Ishikawa (cell line): ENCODE measurements at regions not wholly inside any gene's neighbourhood (a gene's known extent, or its start where the extent isn't known, plus 50 kb on each side); places are given as distances from the start of the nearest gene placed in this dataset.

ENCODE experiments used
- CEBPB ChIP-seq: IDR thresholded peaks from 2 replicates; pipeline ENCODE4 v1.6.1; 2012
- CREB1 ChIP-seq: IDR thresholded peaks from 2 replicates; pipeline ENCODE4 v1.6.1; 2012; ENCODE audit warnings: low read depth
- EGR1 ChIP-seq: IDR thresholded peaks from 2 replicates; pipeline ENCODE4 v1.6.1; 2012
- EP300 ChIP-seq: IDR thresholded peaks from 2 replicates; pipeline ENCODE4 v1.6.1; 2012; ENCODE audit warnings: borderline replicate concordance
- FOXM1 ChIP-seq: IDR thresholded peaks from 2 replicates; pipeline ENCODE4 v1.6.1; 2012; ENCODE audit warnings: low read depth, borderline replicate concordance
- NFIC ChIP-seq: IDR thresholded peaks from 2 replicates; pipeline ENCODE4 v1.6.1; 2012
- RAD21 ChIP-seq: IDR thresholded peaks from 2 replicates; pipeline ENCODE4 v1.6.1; 2012; ENCODE audit warnings: low read depth
- TAF1 ChIP-seq: IDR thresholded peaks from 2 replicates; pipeline ENCODE4 v1.6.1; 2012; ENCODE audit warnings: low read depth, mild to moderate bottlenecking
- TCF12 ChIP-seq: IDR thresholded peaks from 2 replicates; pipeline ENCODE4 v1.6.1; 2012; ENCODE audit warnings: low read depth
- TEAD4 ChIP-seq: IDR thresholded peaks from 2 replicates; pipeline ENCODE4 v1.6.1; 2012
- YY1 ChIP-seq: IDR thresholded peaks from 2 replicates; pipeline ENCODE4 v1.6.1; 2012; ENCODE audit warnings: low read depth
- ZBTB7A ChIP-seq: IDR thresholded peaks from 2 replicates; pipeline ENCODE4 v1.6.1; 2012; ENCODE audit warnings: low read depth
- TF ChIP-seq, protein P1 (sequence below): IDR thresholded peaks from 2 replicates; pipeline ENCODE4 v1.6.1; 2012
- TF ChIP-seq, protein P2 (sequence below): IDR thresholded peaks from 2 replicates; pipeline ENCODE4 v1.6.1; 2012; ENCODE audit warnings: low read depth, mild to moderate bottlenecking
- TF ChIP-seq, protein P3 (sequence below): IDR thresholded peaks from 2 replicates; pipeline ENCODE4 v1.6.1; 2012

DNA sequence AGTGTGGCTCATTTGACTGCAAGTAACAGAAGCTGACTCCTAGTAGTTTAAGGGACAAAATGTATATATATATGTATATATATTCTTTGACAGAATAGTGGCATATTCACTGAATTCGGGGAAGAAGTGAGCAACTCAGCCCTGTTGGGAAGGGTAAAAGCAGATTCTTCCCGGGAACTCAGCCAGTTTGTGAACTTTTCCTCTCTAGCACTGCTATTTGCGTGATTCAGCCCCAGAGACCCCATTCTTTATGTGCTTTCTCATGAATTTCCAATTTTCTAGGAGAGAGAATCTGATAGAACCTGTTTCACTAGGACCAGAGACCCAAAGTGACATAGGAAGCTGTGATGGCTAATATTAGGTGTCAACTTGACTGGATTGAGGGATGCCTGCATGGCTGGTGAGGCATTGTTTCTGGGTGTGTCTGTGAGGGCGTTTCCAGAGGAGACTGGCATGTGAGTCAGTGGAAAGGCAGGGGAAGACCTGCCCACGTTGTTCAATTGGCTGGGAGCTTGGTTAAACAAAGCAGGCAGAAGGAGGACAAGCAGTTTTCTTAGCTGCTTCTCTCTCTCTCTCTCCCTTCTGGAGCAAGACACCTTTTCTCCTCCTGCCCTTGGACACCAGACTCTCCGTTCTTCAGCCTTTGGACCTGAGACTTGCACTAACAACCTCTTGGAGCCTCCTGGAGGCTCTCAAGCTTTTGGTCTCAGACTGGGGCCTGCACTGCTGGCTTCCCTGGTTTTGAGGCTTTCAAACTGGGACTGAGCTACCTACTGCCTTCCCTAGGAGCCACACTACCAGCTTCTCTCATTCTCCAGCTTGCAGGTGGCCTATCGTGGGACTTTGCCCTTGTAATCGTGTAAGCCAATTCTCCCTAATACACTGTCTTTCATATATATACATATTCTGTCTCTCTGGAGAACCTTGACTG is 93.4 kb upstream of the KCNK1 start:
- no peak for TF ChIP-seq EGR1
- TF ChIP-seq, protein P1, sequence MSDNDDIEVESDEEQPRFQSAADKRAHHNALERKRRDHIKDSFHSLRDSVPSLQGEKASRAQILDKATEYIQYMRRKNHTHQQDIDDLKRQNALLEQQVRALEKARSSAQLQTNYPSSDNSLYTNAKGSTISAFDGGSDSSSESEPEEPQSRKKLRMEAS = peak; percentile 59

DNA sequence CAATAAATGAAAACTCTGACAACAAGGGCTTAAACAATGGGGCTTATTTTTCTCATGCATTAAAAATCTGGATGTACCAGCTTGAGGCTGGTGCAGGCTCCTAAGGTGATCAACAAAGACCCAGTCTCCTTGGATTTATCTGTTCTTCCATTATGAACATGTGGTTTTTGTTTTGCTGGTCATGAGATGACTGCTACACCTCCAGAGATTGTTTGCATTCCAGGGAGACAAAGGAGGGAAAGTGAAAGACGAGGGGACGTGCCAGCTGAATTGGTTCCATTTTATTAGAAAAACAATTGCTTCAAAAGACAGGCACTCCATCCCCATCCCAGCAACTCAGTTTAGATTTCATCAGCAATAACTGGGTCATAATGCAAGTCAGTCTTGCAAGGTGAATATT is 90.9 kb upstream of the KCNK1 start:
- TF ChIP-seq, protein P2, sequence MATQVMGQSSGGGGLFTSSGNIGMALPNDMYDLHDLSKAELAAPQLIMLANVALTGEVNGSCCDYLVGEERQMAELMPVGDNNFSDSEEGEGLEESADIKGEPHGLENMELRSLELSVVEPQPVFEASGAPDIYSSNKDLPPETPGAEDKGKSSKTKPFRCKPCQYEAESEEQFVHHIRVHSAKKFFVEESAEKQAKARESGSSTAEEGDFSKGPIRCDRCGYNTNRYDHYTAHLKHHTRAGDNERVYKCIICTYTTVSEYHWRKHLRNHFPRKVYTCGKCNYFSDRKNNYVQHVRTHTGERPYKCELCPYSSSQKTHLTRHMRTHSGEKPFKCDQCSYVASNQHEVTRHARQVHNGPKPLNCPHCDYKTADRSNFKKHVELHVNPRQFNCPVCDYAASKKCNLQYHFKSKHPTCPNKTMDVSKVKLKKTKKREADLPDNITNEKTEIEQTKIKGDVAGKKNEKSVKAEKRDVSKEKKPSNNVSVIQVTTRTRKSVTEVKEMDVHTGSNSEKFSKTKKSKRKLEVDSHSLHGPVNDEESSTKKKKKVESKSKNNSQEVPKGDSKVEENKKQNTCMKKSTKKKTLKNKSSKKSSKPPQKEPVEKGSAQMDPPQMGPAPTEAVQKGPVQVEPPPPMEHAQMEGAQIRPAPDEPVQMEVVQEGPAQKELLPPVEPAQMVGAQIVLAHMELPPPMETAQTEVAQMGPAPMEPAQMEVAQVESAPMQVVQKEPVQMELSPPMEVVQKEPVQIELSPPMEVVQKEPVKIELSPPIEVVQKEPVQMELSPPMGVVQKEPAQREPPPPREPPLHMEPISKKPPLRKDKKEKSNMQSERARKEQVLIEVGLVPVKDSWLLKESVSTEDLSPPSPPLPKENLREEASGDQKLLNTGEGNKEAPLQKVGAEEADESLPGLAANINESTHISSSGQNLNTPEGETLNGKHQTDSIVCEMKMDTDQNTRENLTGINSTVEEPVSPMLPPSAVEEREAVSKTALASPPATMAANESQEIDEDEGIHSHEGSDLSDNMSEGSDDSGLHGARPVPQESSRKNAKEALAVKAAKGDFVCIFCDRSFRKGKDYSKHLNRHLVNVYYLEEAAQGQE = no peak
- no peak for TF ChIP-seq CREB1
- TF ChIP-seq, protein P1 = no peak
- no peak for TF ChIP-seq CEBPB
- TF ChIP-seq RAD21 = no peak
- no peak for TF ChIP-seq TEAD4
- no peak for TF ChIP-seq TCF12
- no peak for TF ChIP-seq TAF1
- TF ChIP-seq EGR1 = no peak
- TF ChIP-seq FOXM1 = no peak
- TF ChIP-seq, protein P3, sequence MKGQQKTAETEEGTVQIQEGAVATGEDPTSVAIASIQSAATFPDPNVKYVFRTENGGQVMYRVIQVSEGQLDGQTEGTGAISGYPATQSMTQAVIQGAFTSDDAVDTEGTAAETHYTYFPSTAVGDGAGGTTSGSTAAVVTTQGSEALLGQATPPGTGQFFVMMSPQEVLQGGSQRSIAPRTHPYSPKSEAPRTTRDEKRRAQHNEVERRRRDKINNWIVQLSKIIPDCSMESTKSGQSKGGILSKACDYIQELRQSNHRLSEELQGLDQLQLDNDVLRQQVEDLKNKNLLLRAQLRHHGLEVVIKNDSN = no peak
- no peak for TF ChIP-seq NFIC
- no peak for TF ChIP-seq YY1
- TF ChIP-seq EP300 = no peak
- no peak for TF ChIP-seq ZBTB7A

DNA sequence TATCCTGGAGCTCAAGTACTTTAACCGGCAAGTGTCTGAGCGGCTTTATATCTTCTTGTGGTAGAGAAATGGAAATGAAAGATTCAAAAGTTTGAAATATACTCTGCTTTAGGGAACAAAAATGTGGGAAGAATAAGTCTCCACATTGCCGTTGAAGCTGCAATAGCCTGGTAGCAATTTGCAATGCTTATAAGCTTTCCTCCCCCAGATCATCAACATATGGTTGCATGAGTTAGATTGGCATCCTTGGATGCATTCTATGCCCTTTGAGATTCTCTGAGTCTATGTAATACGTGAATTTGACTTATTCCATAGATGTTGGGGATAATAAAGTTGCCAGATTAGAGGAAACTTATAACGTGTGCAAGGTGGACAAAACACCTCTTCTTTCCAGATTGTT is 86.1 kb upstream of the KCNK1 start:
- TF ChIP-seq, protein P1 = no peak
- TF ChIP-seq FOXM1 = no peak
- TF ChIP-seq TCF12 = no peak
- TF ChIP-seq, protein P3 = no peak
- TF ChIP-seq TEAD4 = no peak
- TF ChIP-seq CEBPB = no peak
- no peak for TF ChIP-seq YY1
- TF ChIP-seq EGR1 = no peak
- no peak for TF ChIP-seq NFIC
- TF ChIP-seq, protein P2 = no peak
- TF ChIP-seq CREB1 = no peak
- no peak for TF ChIP-seq RAD21
- TF ChIP-seq TAF1 = no peak
- TF ChIP-seq ZBTB7A = no peak

DNA sequence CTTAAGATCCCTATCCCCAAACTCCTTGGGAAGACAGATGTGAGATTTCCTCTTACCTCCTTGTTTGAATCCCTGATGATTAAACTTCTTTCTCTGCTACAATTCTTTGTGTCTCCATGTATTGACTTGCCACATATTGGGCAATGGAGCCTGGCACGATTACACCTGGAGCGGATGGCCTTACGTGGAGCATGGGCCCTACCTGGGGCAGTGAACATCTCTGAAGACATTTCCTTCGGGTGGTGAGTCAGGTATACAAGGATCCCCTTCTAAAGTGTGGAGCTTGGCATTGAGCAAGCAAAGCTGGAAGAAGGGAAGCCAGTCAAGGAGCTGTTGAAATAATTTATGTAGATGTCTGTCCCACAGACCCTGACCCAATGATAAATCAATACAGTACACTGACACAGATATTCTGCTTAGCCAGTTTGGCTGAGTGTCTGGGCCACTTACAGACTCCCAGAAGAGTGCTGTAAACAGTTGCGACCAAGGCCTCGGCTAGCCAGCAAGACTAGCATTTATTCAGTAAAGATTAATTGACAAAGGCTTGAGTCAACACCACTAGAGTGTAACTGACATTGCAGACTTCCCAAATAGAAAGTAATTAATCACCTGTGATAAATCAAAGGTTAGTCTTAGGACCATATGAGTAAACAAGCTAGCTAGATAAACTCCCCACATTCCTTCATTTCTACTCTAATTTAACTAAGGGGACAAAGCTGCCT is 83.1 kb upstream of the KCNK1 start:
- TF ChIP-seq CREB1 (no peak), RAD21 (no peak), TCF12 (no peak), TEAD4 (no peak), YY1 (no peak), ZBTB7A (no peak), FOXM1 (no peak), EP300 (no peak), NFIC (no peak), EGR1 (no peak), CEBPB (no peak)
- TF ChIP-seq, protein P1 = no peak
- TF ChIP-seq, protein P3 = no peak
